HG02840 (cell line): ENCODE measurements at regions not wholly inside any gene's neighbourhood (a gene's known extent, or its start where the extent isn't known, plus 50 kb on each side); places are given as distances from the start of the nearest gene placed in this dataset.
"Not testable (repeated sequence)": the region's sequence is repeated elsewhere in the genome, so short reads cannot be mapped to it uniquely, and the experiment has no call there.

Experiments
- ATAC-seq: cut with Tn5 transposase; IDR thresholded peaks from one replicate; pipeline ENCODE4 v1.9.1; 2021; ENCODE audit warnings: mild to moderate bottlenecking, moderate library complexity, moderate number of reproducible peaks; ENCODE audit not compliant: unreplicated experiment, low FRiP score

GRCh38 chr10:106395041-106395749 lies 769.3 kb downstream of the SORCS1 start:
- ATAC-seq, result no peak

GRCh38 chr10:106392778-106393177 lies 771.7 kb downstream of the SORCS1 start:
- ATAC-seq, result no peak

GRCh38 chr10:106387063-106387462 lies 777.4 kb downstream of the SORCS1 start:
- ATAC-seq, result no peak

GRCh38 chr10:106384496-106384895 lies 780.0 kb downstream of the SORCS1 start:
- no peak for ATAC-seq

- no peak for ATAC-seq
These were observed 783.8 kb downstream of the SORCS1 start for GRCh38 chr10:106380706-106381105.

GRCh38 chr10:106378251-106378650 lies 786.3 kb downstream of the SORCS1 start:
- no peak for ATAC-seq

- ATAC-seq, result no peak
These were observed 793.8 kb downstream of the SORCS1 start for GRCh38 chr10:106370751-106371150.

GRCh38 chr10:106360870-106361269 lies 803.6 kb downstream of the SORCS1 start:
- no peak for ATAC-seq

GRCh38 chr10:106355450-106355849 lies 809.1 kb downstream of the SORCS1 start:
- no peak for ATAC-seq

- no peak for ATAC-seq
These were observed 815.6 kb downstream of the SORCS1 start for GRCh38 chr10:106348933-106349332.

- ATAC-seq, result no peak
These were observed 817.0 kb downstream of the SORCS1 start for GRCh38 chr10:106347547-106347946.

GRCh38 chr10:106343539-106343938 lies 821.0 kb downstream of the SORCS1 start:
- ATAC-seq, result not testable (repeated sequence)

- no peak for ATAC-seq
These were observed 823.1 kb downstream of the SORCS1 start for GRCh38 chr10:106341356-106341755.

- ATAC-seq, result no peak
These were observed 826.0 kb downstream of the SORCS1 start for GRCh38 chr10:106338486-106338885.

- ATAC-seq, result no peak
These were observed 827.6 kb downstream of the SORCS1 start for GRCh38 chr10:106336874-106337273.

GRCh38 chr10:106327747-106328146 lies 836.8 kb downstream of the SORCS1 start:
- ATAC-seq, result no peak

- ATAC-seq, result no peak
These were observed 843.6 kb downstream of the SORCS1 start for GRCh38 chr10:106320876-106321275.

GRCh38 chr10:106320078-106320477 lies 844.4 kb downstream of the SORCS1 start:
- no peak for ATAC-seq

GRCh38 chr10:106317554-106317953 lies 847.0 kb downstream of the SORCS1 start:
- ATAC-seq, result no peak

- ATAC-seq, result no peak
These were observed 851.5 kb downstream of the SORCS1 start for GRCh38 chr10:106313041-106313440.

GRCh38 chr10:106312087-106312486 lies 852.4 kb downstream of the SORCS1 start:
- no peak for ATAC-seq

- no peak for ATAC-seq
These were observed 852.9 kb downstream of the SORCS1 start for GRCh38 chr10:106311590-106311989.

GRCh38 chr10:106310596-106310995 lies 853.9 kb downstream of the SORCS1 start:
- no peak for ATAC-seq
